ENCODE measurements at regions not wholly inside any gene's neighbourhood (a gene's known extent, or its start where the extent isn't known, plus 50 kb on each side); places are given as distances from the start of the nearest gene placed in this dataset.

GRCh38 chr3:148379763-148380382 lies 317.8 kb upstream of the AGTR1 start:
- no peak overlapping the region for H3K27ac ChIP-seq
- H3K4me3 ChIP-seq = no peak overlapping the region

GRCh38 chr3:148381051-148381450 lies 316.7 kb upstream of the AGTR1 start:
- Histone ChIP-seq H3K27ac (no peak overlapping the region), H3K4me3 (no peak overlapping the region)

- Histone ChIP-seq H3K27ac (no peak overlapping the region), H3K4me3 (no peak overlapping the region)
Measured at GRCh38 chr3:148389916-148390315, 307.8 kb upstream of the AGTR1 start.

- Histone ChIP-seq H3K4me3 (no peak overlapping the region), H3K27ac (no peak overlapping the region)
Measured at GRCh38 chr3:148395821-148396220, 301.9 kb upstream of the AGTR1 start.

- H3K27ac ChIP-seq = no peak overlapping the region
- H3K4me3 ChIP-seq = no peak overlapping the region
Measured at GRCh38 chr3:148400754-148401153, 296.9 kb upstream of the AGTR1 start.

GRCh38 chr3:148408667-148409066 lies 289.0 kb upstream of the AGTR1 start:
- H3K27ac ChIP-seq = no peak overlapping the region
- no peak overlapping the region for H3K4me3 ChIP-seq

- H3K4me3 ChIP-seq = no peak overlapping the region
- no peak overlapping the region for H3K27ac ChIP-seq
Measured at GRCh38 chr3:148420242-148420641, 277.5 kb upstream of the AGTR1 start.

GRCh38 chr3:148428862-148429605 lies 268.7 kb upstream of the AGTR1 start:
- Histone ChIP-seq H3K4me3 (no peak overlapping the region), H3K27ac (no peak overlapping the region)

- H3K27ac ChIP-seq = no peak overlapping the region
- no peak overlapping the region for H3K4me3 ChIP-seq
Measured at GRCh38 chr3:148433665-148434064, 264.0 kb upstream of the AGTR1 start.

GRCh38 chr3:148435534-148435933 lies 262.2 kb upstream of the AGTR1 start:
- Histone ChIP-seq H3K27ac (no peak overlapping the region), H3K4me3 (no peak overlapping the region)

GRCh38 chr3:148439254-148439822 lies 258.4 kb upstream of the AGTR1 start:
- Histone ChIP-seq H3K27ac (no peak overlapping the region), H3K4me3 (no peak overlapping the region)

GRCh38 chr3:148441191-148441590 lies 256.5 kb upstream of the AGTR1 start:
- no peak overlapping the region for H3K27ac ChIP-seq
- H3K4me3 ChIP-seq = no peak overlapping the region

GRCh38 chr3:148450819-148451218 lies 246.9 kb upstream of the AGTR1 start:
- H3K27ac ChIP-seq = no peak overlapping the region
- H3K4me3 ChIP-seq = no peak overlapping the region

GRCh38 chr3:148451969-148452368 lies 245.7 kb upstream of the AGTR1 start:
- Histone ChIP-seq H3K27ac (no peak overlapping the region), H3K4me3 (no peak overlapping the region)

- H3K4me3 ChIP-seq = no peak overlapping the region
- no peak overlapping the region for H3K27ac ChIP-seq
Measured at GRCh38 chr3:148453781-148454191, 243.9 kb upstream of the AGTR1 start.

- no peak overlapping the region for H3K4me3 ChIP-seq
- no peak overlapping the region for H3K27ac ChIP-seq
Measured at GRCh38 chr3:148455098-148455497, 242.6 kb upstream of the AGTR1 start.

GRCh38 chr3:148457886-148458285 lies 239.8 kb upstream of the AGTR1 start:
- Histone ChIP-seq H3K27ac (no peak overlapping the region), H3K4me3 (no peak overlapping the region)

GRCh38 chr3:148459931-148460513 lies 237.7 kb upstream of the AGTR1 start:
- Histone ChIP-seq H3K27ac (no peak overlapping the region), H3K4me3 (no peak overlapping the region)

GRCh38 chr3:148460686-148461085 lies 237.0 kb upstream of the AGTR1 start:
- H3K4me3 ChIP-seq = no peak overlapping the region
- H3K27ac ChIP-seq = no peak overlapping the region

GRCh38 chr3:148464246-148464645 lies 233.5 kb upstream of the AGTR1 start:
- no peak overlapping the region for H3K4me3 ChIP-seq
- no peak overlapping the region for H3K27ac ChIP-seq

GRCh38 chr3:148466143-148466542 lies 231.6 kb upstream of the AGTR1 start:
- Histone ChIP-seq H3K4me3 (no peak overlapping the region), H3K27ac (no peak overlapping the region)
